GM13977 (cell line): ENCODE measurements at regions not wholly inside any gene's neighbourhood (a gene's known extent, or its start where the extent isn't known, plus 50 kb on each side); places are given as distances from the start of the nearest gene placed in this dataset.

ENCODE experiments used
- DNase-seq: peaks from one replicate; pipeline ENCODE4 v3.0.0; 2012; ENCODE audit warnings: low spot score
- CTCF ChIP-seq: IDR thresholded peaks from 2 replicates; pipeline ENCODE4 v1.5.1; 2012; ENCODE audit warnings: mild to moderate bottlenecking, control low read depth; ENCODE audit not compliant: insufficient read depth; ENCODE audit errors: extremely low read depth, missing control alignments
- in situ Hi-C: fragments of 300-500 bp; cut with MboI; formaldehyde crosslinking; loops from one replicate; pipeline ENCODE4 v1.12.0; 2022; ENCODE audit warnings: low sequenced_read_pairs, low pct_unique_long_range_greater_than_20kb, mixed read lengths, inconsistent platforms; ENCODE audit not compliant: unreplicated experiment

GRCh38 chr1:29466258-29466657, 229.9 kb downstream of the PTPRU start:
- DNase-seq = no peak
- no peak for TF ChIP-seq CTCF
- in situ Hi-C loops = no loop called here

- no peak for DNase-seq
- TF ChIP-seq CTCF = no peak
- in situ Hi-C loops = no loop called here
Measured at GRCh38 chr1:29465755-29466154, 229.4 kb downstream of the PTPRU start.

DNA sequence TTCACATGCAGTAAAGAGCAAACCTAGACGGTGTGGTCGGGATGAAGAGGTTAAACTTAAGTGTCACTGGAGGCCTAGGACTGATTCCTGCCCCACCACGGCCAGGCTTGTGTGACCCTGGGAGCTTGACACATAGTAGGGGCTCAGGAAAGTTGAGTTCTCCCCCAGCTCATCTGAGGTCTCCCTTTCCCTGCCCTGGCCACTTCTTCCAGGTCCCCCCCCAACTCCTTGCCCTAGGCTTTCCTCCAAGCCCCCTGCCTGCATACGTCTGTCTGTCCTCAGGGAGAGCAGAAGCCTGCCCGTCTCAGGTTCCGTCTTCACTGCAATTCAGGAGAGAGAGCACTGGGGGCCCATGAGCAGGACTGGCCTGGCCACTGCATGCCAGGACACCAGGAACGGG, 225.8 kb downstream of the PTPRU start:
- no peak for TF ChIP-seq CTCF
- DNase-seq = no peak
- in situ Hi-C loops = no loop called here

- no peak for TF ChIP-seq CTCF
Measured at GRCh38 chr1:29461115-29461739, 224.9 kb downstream of the PTPRU start.

GRCh38 chr1:29460694-29461093, 224.4 kb downstream of the PTPRU start:
- in situ Hi-C loops = no loop called here
- no peak for DNase-seq
- no peak for TF ChIP-seq CTCF

More at GRCh38 chr1:29461115-29461739, 224.9 kb downstream of the PTPRU start:
- in situ Hi-C loops = no loop called here
- no peak for DNase-seq

- DNase-seq = no peak
- no peak for TF ChIP-seq CTCF
- in situ Hi-C loops = no loop called here
Measured at GRCh38 chr1:29460041-29460610, 223.8 kb downstream of the PTPRU start.
